Kidney (tissue), 13 donors: ENCODE measurements at regions not wholly inside any gene's neighbourhood (a gene's known extent, or its start where the extent isn't known, plus 50 kb on each side); places are given as distances from the start of the nearest gene placed in this dataset.
"Not testable (repeated sequence)": the region's sequence is repeated elsewhere in the genome, so short reads cannot be mapped to it uniquely, and the experiment has no call there.

Experiments
- DNase-seq, 5 donors: peaks; one replicate each; pipeline ENCODE4 v3.0.0-alpha.2; 2013 to 2020
- FAIRE-seq: peaks from 2 replicates; lab custom pipeline; 2012; peaks lifted over from hg19 to GRCh38; lab: Jason Lieb, UNC
- H3K27ac ChIP-seq, 2 donors: one replicate each; pipeline ENCODE4 v1.7.0; 2013; ENCODE audit warnings: low read depth in 2 of 2, low read length in 2 of 2, inconsistent platforms in 1 of 2
- H3K27me3 ChIP-seq: one replicate; pipeline ENCODE4 v1.7.1; 2013; ENCODE audit warnings: low read length, inconsistent platforms; ENCODE audit not compliant: control insufficient read depth, insufficient read depth
- H3K36me3 ChIP-seq, 3 donors: one replicate each; pipeline versions ENCODE4 v1.7.0 to v1.7.1; 2013; ENCODE audit warnings: low read length in 3 of 3, control low read depth in 1 of 3, inconsistent platforms in 1 of 3; ENCODE audit not compliant: insufficient read depth in 3 of 3, control insufficient read depth in 2 of 3
- H3K4me1 ChIP-seq, 3 donors: one replicate each; pipeline versions ENCODE4 v1.7.0 to v1.7.1; 2013; ENCODE audit warnings: low read length in 3 of 3, inconsistent platforms in 1 of 3, low read depth in 1 of 3; ENCODE audit not compliant: control insufficient read depth in 2 of 3, insufficient read depth in 2 of 3
- H3K4me3 ChIP-seq, 3 donors: one replicate each; pipeline versions ENCODE4 v1.7.0 to v1.8.1; 2013; ENCODE audit warnings: low read length in 3 of 3, control low read depth in 1 of 3, inconsistent platforms in 1 of 3
- H3K9ac ChIP-seq, 3 donors: one replicate each; pipeline versions ENCODE4 v1.7.0 to v1.7.1; 2013; ENCODE audit warnings: low read length in 3 of 3, control low read depth in 1 of 3, inconsistent platforms in 1 of 3
- H3K9me3 ChIP-seq, 3 donors: one replicate each; pipeline versions ENCODE4 v1.7.0 to v1.7.1; 2013; ENCODE audit warnings: low read length in 3 of 3, control low read depth in 1 of 3, inconsistent platforms in 1 of 3; ENCODE audit not compliant: control insufficient read depth in 2 of 3, insufficient read depth in 1 of 3
- intact Hi-C: fragments of 100-400 bp; cut with DNase I; formaldehyde crosslinking; loops from one replicate; pipeline ENCODE4 v1.11.1; 2022
- TF ChIP-seq, protein P1 (sequence below): IDR thresholded peaks from 3 replicates; pipeline ENCODE4 v1.5.1; 2012; ENCODE audit warnings: mild to moderate bottlenecking, moderate library complexity, borderline replicate concordance; ENCODE audit not compliant: insufficient read depth; ENCODE audit errors: extremely low read depth
- donor health status: control.
- donor health status: control.
- donor health status: control.
- donor health status: control.
- donor health status: control.
- donor health status: DM: yes; HTN: yes; CAD: no.
- donor health status: Normal renal cell carcinoma (clear cell type).

DNA sequence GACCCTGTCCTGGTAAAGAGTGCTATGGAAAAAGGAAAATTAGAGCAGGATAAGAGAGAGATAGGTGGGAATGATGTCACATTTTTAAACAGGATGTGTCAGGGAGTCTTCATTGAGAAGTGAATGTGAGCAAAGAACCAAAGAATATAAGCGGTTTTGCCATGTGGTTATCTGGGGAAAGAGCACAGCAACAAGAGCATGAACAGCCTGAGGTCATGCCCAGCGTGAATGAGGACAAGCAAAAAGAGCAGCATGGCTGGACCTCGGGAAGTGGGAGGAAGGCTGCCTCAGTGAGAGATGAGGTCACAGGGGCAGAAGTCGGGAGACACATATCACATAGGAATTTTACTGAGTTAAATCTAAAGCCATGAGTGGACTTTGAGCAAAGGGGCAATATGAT, 82.8 kb upstream of the HES1 start:
- no peak overlapping the region for H3K27ac ChIP-seq
- DNase-seq, result no peak
- H3K4me1 ChIP-seq, result no peaks in the 10 kb centered on the region
- no peak for FAIRE-seq
- H3K9me3 ChIP-seq, result peaks cover 0 to 16% (median 0%) of the 10 kb centered on the region in 3 donors
- no peak overlapping the region for H3K9ac ChIP-seq
- H3K27me3 ChIP-seq, result no peaks in the 10 kb centered on the region
- intact Hi-C loops, result no loop called here
- TF ChIP-seq, protein P1, sequence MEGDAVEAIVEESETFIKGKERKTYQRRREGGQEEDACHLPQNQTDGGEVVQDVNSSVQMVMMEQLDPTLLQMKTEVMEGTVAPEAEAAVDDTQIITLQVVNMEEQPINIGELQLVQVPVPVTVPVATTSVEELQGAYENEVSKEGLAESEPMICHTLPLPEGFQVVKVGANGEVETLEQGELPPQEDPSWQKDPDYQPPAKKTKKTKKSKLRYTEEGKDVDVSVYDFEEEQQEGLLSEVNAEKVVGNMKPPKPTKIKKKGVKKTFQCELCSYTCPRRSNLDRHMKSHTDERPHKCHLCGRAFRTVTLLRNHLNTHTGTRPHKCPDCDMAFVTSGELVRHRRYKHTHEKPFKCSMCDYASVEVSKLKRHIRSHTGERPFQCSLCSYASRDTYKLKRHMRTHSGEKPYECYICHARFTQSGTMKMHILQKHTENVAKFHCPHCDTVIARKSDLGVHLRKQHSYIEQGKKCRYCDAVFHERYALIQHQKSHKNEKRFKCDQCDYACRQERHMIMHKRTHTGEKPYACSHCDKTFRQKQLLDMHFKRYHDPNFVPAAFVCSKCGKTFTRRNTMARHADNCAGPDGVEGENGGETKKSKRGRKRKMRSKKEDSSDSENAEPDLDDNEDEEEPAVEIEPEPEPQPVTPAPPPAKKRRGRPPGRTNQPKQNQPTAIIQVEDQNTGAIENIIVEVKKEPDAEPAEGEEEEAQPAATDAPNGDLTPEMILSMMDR, result no peak
- no peak overlapping the region for H3K4me3 ChIP-seq
- H3K36me3 ChIP-seq, result no peaks in the 10 kb centered on the region

DNA sequence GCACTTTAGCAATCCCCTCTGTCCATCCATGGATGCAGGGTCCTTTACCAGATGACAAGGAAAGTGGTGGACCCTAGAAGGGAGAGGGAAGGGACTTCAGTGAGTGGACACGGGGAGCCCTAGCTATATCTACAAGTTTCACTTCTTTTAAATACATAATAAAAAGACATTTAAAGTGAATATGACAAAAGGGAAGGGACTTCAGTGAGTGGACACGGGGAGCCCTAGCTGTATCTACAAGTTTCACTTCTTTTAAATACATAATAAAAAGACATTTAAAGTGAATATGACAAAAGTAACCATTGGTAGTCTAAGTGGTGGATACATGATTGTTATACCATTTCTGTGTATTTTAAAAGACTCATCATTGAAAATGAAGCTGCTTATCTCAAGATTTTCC, 81.9 kb upstream of the HES1 start:
- Histone ChIP-seq H3K27ac (no peak overlapping the region), H3K4me3 (no peak overlapping the region), H3K9me3 (peaks cover 0 to 16% (median 0%) of the 10 kb centered on the region in 3 donors), H3K36me3 (no peaks in the 10 kb centered on the region), H3K4me1 (no peaks in the 10 kb centered on the region), H3K9ac (no peak overlapping the region), H3K27me3 (no peaks in the 10 kb centered on the region)
- DNase-seq (no peak), FAIRE-seq (no peak)
- TF ChIP-seq, protein P1, result no peak
- intact Hi-C loops, result no loop called here

DNA sequence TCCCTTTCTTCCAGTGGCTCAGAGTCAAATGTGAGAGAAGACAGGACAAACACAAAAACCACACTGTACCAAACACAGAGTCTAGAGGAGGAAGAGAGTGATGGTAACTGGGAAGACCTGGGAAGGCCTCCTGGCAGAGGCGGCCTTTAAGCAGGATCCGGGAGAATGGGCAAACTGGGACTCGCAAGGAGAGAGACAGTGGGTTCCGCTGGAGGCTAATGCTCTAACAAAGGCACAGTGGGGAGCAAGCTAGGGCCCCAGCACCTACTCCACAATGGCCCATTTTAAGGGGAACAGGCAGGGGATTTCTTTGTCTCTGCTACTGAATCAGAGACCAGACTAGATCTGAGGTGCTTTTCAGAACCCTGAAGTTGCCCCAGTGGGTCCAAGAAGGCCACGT, 81.4 kb upstream of the HES1 start:
- Histone ChIP-seq H3K9me3 (peaks cover 0 to 16% (median 0%) of the 10 kb centered on the region in 3 donors), H3K4me3 (no peak overlapping the region), H3K36me3 (no peaks in the 10 kb centered on the region), H3K27me3 (no peaks in the 10 kb centered on the region), H3K9ac (no peak overlapping the region), H3K4me1 (no peaks in the 10 kb centered on the region), H3K27ac (no peak overlapping the region)
- intact Hi-C loops, result no loop called here
- DNase-seq (no peak), FAIRE-seq (no peak)
- TF ChIP-seq, protein P1, result no peak

DNA sequence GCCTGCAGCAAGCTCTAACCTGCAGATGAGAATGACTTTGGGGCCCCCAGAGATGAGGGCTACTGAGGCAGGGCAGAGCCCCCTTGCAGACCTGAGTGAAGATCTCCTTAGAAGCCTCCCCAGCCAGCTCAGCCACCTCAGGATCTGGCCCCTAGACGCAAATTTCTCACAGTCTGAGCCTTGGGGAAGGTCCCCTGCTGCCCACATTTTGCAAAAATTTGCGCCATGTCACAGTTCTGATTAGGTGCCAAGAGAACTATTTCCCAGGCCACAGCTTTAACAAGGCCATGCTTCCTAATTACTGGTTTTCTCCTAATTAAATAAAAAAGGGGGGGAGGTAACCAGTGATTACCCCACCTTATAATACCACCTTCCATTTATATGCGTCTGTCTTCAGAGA, 81.0 kb upstream of the HES1 start:
- Histone ChIP-seq H3K9ac (no peak overlapping the region), H3K4me3 (no peak overlapping the region), H3K27me3 (no peaks in the 10 kb centered on the region), H3K27ac (no peak overlapping the region), H3K9me3 (peaks cover 0 to 16% (median 0%) of the 10 kb centered on the region in 3 donors), H3K36me3 (no peaks in the 10 kb centered on the region), H3K4me1 (no peaks in the 10 kb centered on the region)
- TF ChIP-seq, protein P1, result no peak
- FAIRE-seq (no peak), DNase-seq (no peak)
- intact Hi-C loops, result no loop called here

DNA sequence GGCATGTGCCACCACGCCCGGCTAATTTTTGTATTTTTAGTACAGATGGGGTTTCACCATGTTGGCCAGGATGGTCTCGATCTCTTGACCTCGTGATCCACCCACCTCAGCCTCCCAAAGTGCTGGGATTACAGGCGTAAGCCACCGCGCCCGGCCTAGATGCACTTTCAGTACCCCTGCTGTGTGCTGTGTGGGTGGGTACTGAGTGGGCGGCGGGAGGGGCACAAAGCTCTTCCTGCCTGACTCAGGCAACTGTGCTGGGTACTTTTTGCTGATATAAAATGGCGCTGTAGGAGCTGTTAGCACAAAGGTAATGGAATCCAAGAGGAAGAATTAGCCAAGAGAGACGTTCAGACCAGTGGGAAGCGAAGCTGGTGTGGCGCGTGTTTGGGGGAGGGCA, 79.6 kb upstream of the HES1 start:
- DNase-seq, FAIRE-seq, intact Hi-C loops: not testable (repeated sequence)

More for the DNA sequence above, 79.6 kb upstream of the HES1 start:
- H3K9ac ChIP-seq, H3K27ac ChIP-seq, H3K36me3 ChIP-seq, H3K9me3 ChIP-seq, H3K4me3 ChIP-seq, H3K27me3 ChIP-seq, H3K4me1 ChIP-seq: not testable (repeated sequence)
